ENCODE measurements at regions not wholly inside any gene's neighbourhood (a gene's known extent, or its start where the extent isn't known, plus 50 kb on each side); places are given as distances from the start of the nearest gene placed in this dataset.

GRCh38 chr3:46146548-46146947, 61.6 kb downstream of the CCR1 start:
- DNase-seq: no peak

- no peak for DNase-seq
Observed at GRCh38 chr3:46146021-46146420, 62.1 kb downstream of the CCR1 start.

- DNase-seq: no peak
Observed at GRCh38 chr3:46145147-46145546, 63.0 kb downstream of the CCR1 start.

GRCh38 chr3:46143951-46144473, 64.1 kb downstream of the CCR1 start:
- DNase-seq: no peak

- no peak for DNase-seq
Observed at GRCh38 chr3:46141813-46142212, 66.3 kb downstream of the CCR1 start.

- no peak for DNase-seq
Observed at GRCh38 chr3:46138581-46138980, 69.5 kb downstream of the CCR1 start.

DNA sequence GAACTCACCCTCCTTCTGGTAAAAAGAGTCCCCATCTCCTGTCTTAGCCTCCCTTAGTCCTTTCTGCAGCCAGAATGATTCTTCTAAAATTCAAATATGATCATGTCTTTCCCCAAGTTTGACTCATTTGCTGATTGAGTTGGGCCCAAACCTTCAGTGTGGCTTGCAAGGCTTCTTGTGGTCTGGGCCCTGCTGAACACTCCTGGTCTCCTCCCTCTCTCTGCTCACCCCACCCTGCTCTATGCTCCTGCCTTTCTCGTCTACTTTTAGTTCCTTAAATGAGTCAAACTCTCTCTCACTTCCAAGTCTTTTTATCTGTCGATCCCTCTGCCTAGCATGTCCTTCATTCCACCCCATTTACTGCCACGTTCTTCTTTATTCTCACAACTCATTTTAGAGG, 72.6 kb downstream of the CCR1 start:
- no peak for DNase-seq

DNA sequence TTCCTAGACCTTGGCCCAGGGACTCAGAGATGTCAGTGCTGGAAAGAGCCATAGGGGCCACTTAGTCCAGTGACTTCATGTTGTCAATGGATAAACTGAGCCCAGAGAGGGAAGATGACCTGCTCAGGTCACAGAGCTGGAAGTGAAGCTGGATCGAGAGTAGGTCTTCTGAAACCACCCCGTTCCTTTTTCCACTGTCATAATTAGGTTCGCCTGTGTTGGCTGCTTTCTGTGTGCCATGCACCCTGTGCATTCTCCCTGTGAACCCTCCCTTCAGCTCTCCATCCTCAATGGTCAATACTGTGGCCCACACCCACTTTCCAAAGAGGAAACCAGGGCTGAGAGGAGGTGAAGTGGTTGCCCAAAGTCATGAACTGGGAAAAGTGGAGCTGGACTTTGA, 74.8 kb downstream of the CCR1 start:
- DNase-seq: no peak

- no peak for DNase-seq
Observed at GRCh38 chr3:46132565-46132964, 75.5 kb downstream of the CCR1 start.

- DNase-seq: no peak
Observed at GRCh38 chr3:46131884-46132450, 76.1 kb downstream of the CCR1 start.

DNA sequence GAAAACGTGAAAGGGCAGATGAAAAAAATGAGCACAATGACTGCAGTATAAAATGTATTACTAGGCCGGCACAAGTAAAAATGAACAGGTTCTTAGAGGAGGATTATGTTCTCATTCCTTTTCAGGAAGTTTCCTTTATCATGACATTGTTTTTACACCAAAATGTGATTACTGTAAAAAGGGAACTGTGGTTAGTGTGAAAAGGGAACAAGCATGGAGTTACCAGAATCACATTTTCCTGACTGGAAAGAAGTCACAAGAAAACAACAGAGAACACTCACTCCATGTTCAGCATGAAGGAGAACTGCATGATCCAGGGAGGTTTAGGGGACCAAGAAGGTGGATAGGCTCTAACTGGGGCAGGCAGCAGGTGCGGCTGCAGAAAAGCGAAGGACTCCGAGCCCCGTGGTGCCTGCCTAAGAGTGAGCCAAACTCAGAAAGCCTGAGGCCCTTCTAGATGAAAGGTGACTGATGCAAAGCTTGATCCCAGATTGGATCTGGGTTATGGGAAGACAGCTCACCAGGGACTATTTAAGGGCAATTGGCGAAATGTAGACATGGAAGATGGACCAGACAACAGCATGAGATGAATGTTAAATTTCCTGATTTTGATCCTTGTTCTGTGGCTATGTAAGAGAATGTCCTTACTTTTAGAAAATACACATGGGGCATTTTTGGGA, 77.3 kb downstream of the CCR1 start:
- DNase-seq: no peak

- DNase-seq: no peak
Observed at GRCh38 chr3:46129588-46130272, 78.4 kb downstream of the CCR1 start.

- no peak for DNase-seq
Observed at GRCh38 chr3:46127503-46127902, 80.6 kb downstream of the CCR1 start.

GRCh38 chr3:46124216-46125177, 83.6 kb downstream of the CCR1 start:
- DNase-seq: no peak

DNA sequence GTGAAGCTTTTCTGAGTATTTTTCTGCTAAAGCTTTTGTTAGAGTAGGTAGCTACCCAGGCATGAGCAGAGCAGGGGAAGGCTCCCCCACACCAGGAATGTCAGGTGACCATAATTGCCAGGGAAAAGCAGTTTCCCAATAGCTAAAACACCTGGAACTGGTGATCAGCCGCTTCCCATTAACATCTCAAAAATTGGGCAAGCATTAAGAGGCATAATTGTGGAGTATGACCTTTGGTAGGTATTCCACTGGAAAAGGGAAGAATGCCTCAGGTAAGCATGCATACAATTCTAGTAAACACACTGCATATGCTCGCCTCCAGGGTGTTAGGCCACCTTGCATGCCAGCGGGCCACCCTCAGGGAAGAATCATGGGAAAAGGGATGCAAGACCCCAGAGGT, 84.5 kb downstream of the CCR1 start:
- DNase-seq: no peak

DNA sequence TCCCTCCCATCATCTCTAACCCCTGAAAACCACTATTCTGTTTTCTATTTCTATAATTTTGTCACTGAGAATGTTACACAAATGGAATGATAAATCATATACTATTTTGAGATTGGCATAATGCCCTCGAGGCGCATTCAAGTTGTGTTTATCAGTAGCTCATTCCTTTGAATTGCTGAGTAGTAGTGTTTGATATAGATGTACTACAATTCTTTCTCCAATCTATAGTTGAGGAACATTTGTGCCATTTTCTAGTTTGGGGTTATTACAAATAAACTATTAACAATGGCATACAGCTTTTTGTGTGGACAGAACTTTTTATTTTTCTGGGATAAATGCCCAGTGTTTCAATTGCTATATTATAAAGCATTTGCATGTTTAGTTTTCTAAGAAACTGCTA, 86.0 kb downstream of the CCR1 start:
- no peak for DNase-seq

DNA sequence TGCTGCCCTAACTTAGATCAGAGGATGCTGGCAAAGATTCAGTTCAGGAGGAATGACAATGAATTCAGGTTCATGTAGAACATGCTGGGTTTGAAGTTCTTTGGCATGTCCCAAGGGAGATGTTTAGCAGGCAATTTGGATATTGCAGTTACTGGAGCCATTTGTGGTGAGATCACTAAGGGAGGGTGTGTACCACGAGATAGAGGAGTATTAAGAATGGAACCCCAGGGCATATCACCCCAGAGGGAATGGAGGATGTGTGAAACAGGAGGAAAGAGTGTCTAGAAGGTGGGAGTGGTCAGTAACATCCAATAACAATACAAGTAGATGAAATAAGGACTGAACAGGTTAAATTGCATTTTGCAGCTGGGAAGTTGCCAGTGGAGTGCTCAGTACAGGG, 87.1 kb downstream of the CCR1 start:
- no peak for DNase-seq

- DNase-seq: no peak
Observed at GRCh38 chr3:46119709-46120498, 88.2 kb downstream of the CCR1 start.

GRCh38 chr3:46119253-46119652, 88.9 kb downstream of the CCR1 start:
- DNase-seq: no peak

- DNase-seq: no peak
Observed at GRCh38 chr3:46116996-46117395, 89.7 kb upstream of the XCR1 start.

DNA sequence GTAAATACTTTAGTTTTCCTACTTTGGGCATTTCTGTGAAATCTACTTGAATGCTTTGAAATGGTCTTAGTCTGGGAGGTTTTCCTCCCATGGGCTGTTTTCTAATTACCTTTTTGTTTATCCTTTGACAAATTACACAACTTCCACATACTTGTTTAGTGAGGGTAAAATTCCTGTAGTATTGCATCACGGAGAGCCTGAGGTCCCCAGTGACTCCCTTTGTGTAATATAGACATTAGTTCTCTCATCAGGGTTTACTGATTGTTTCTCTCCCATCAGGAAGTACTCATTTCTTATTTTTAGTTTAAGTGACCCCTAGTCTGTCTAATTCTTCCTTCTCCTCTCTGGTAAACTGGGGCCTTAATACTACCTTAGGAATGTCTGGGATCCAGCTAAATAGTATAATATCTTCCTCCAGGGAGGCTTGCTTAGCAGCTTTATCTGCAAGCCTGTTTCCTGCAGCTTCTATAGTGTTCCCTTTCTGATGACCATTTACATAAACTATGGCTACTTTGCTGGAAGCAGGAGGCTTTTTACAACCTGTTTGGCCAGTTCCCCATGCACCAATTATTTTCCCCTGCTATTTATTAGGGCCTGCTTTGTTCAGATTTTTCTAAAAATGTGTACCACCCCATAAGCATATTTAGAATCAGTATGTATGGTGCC, 87.2 kb upstream of the XCR1 start:
- DNase-seq: no peak

GRCh38 chr3:46113608-46114007, 86.3 kb upstream of the XCR1 start:
- no peak for DNase-seq

Data from T-helper 9 cell (primary cell).